HG02610 (cell line): ENCODE measurements at regions not wholly inside any gene's neighbourhood (a gene's known extent, or its start where the extent isn't known, plus 50 kb on each side); places are given as distances from the start of the nearest gene placed in this dataset.
A peak's percentile ranks its signal among the peaks of the same experiment; 100 is the strongest.
"Not testable (repeated sequence)": the region's sequence is repeated elsewhere in the genome, so short reads cannot be mapped to it uniquely, and the experiment has no call there.

Experiments
- ATAC-seq: cut with Tn5 transposase; IDR thresholded peaks from one replicate; pipeline ENCODE4 v1.9.1; 2021; ENCODE audit warnings: mild to moderate bottlenecking, moderate library complexity; ENCODE audit not compliant: unreplicated experiment

DNA sequence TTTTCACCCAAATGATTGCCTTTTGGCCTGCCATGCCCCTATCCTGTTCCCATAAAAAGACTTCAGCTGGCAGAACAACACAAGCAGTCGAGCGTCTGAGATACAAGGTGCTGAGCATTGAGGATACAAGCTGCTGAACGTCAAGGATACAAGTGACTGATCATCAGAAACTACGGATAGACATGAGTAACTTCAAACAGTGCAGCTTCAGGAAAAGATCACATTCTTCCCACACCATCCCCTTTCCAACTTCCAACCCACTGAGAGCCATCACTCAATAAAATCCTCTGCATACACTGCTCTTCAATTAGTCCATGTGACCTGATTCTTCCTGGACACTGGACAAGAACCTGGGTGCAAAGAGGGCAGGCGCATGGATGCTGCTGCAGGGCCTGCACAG, 1198.9 kb downstream of the ROBO2 start:
- no peak for ATAC-seq

DNA sequence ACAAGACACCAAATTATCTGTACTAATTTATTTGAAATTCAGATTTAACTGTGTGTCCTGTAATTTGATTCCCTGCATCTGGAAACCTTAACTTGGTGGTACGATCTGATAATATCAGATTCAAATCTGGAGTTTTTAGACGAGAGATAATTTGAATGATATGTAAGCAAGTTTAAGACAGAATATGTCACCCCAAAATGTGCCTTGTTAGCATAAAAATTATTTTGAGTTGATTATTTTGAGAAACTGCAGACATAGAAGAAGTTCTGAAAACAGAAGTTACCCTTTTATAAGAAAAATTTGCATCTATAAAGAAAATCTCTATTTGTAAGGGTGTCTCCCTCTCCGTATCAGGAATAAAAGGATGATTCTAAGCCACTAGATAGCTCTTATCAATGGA, 1202.8 kb downstream of the ROBO2 start:
- no peak for ATAC-seq

DNA sequence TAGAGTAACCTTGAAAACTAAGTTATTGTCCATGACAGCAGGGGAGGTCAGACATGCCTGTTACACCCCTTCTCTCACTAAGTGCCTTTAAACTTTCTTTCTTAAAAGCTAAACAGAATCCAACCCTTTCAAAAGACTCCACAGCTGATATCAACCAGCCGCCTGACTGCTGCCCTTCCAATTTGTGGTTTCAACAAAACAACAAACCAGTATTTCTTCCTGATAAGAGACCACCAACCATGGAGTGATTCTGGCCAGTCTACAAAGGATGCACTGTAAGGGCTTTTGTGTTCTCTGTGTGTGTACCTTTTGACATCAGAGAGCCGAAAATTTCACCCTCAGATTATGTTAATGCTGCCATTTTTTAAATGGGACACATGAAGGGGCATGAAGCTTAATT, 1204.2 kb downstream of the ROBO2 start:
- no peak for ATAC-seq

- no peak for ATAC-seq
Observed at GRCh38 chr3:78249294-78249693, 1209.4 kb downstream of the ROBO2 start.

- no peak for ATAC-seq
Observed at GRCh38 chr3:78253860-78254259, 1214.0 kb downstream of the ROBO2 start.

GRCh38 chr3:78255403-78255802, 1215.5 kb downstream of the ROBO2 start:
- no peak for ATAC-seq

DNA sequence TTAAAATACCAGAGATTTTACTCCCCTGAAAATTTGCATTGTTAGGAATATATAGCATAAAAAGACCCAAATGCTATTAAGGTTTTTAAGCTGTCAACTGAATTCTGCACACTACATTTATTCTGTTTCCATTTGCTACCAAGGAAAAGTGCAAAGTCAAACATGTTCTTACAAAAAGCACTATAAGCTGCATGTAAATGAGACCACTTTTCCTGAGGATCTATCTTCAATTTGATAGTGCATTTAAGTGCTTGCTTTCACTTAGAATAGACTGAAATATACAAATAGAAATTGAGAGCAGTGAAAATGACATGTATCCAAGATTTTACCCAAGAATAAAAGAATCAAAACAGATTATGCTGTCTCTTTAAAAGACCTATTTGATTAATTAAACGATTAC, 1216.2 kb downstream of the ROBO2 start:
- no peak for ATAC-seq

- ATAC-seq, result no peak
Observed at GRCh38 chr3:78257951-78258530, 1218.1 kb downstream of the ROBO2 start.

GRCh38 chr3:78258798-78259197, 1218.9 kb downstream of the ROBO2 start:
- no peak for ATAC-seq

DNA sequence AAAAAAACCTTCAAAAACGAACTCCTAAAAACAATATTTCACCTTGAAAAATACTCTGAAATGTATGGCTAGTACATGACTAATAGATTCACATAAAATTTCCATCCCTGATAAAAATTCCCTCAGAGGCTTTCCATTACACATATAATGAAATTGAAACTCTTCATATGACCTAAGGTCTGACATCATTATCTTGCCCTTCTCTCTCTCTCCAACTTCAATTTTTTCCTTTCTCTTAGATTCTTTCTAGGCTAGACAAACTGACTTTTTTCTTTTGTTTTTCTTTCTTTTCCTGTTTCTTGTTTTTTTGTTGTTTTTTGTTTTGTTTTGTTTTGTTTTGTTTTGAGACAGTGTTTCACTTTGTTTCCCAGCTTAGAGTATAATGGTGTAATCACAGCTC, 1220.5 kb downstream of the ROBO2 start:
- ATAC-seq, result peak; percentile 53

DNA sequence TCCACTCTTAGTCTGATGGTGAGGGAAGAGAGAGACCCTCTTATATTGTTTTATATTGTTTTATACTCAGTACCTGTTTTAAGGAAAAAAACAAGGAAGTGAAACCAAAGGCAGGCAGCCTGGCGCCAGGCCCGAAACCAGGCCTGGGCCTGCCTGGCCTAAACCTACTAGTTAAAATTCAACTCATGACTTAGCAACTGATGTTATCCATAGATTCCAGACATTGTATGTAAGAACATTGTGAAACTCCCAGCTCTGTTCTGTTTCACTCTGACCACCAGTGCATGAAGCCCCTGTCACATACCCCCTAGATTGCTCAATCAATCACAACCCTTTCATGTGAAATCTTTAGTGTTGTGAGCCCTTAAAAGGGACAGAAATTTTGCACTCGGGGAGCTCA, 1226.7 kb downstream of the ROBO2 start:
- ATAC-seq, result not testable (repeated sequence)

- no peak for ATAC-seq
Observed at GRCh38 chr3:78267235-78267634, 1227.3 kb downstream of the ROBO2 start.

- ATAC-seq, result no peak
Observed at GRCh38 chr3:78268087-78268486, 1228.2 kb downstream of the ROBO2 start.

- no peak for ATAC-seq
Observed at GRCh38 chr3:78268716-78269668, 1229.1 kb downstream of the ROBO2 start.

DNA sequence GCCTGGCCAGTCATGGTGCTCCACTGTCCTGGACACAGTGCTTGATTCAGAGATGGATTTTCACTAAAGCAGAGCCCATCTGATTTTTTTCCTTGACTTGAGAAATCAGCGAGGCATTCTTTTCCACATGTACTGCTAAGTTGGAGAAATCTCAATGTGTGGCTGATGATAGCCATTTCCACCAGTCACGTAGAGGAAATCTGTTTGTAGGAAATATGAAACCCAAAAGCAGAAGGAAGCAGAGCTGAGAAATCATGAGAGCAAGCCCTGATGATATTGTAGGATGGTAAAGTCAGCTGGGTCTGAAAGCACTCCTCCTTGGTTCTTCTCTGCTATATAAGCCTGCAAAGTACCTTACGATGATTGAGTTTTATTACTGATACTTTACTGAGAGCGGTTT, 1233.4 kb downstream of the ROBO2 start:
- no peak for ATAC-seq

GRCh38 chr3:78274475-78275065, 1234.7 kb downstream of the ROBO2 start:
- ATAC-seq, result no peak

DNA sequence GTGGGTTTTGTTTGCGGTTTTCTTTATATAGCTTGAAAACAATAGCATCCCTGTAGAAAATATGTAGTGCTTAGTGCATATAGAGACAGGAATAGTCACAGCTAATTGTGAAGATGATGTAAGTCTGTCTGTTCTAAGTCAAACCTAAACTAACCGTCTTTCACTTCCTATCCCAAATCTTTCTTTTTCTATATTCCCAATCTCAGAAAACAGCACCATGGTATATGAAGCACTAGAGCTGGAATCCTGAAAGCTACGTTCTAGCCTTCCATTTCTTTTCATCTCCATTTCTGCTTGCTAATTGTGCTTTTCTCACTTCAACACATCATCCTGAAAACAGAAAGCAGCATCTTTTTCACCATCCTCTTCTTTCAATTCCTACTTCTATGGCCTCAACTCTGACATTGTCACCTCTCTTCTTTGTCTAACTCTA, 1235.5 kb downstream of the ROBO2 start:
- ATAC-seq, result peak; percentile 40

GRCh38 chr3:78277220-78277619, 1237.3 kb downstream of the ROBO2 start:
- ATAC-seq, result peak; percentile 73

GRCh38 chr3:78277801-78278200, 1237.9 kb downstream of the ROBO2 start:
- ATAC-seq, result peak; percentile 39

- no peak for ATAC-seq
Observed at GRCh38 chr3:78279091-78279490, 1239.2 kb downstream of the ROBO2 start.

DNA sequence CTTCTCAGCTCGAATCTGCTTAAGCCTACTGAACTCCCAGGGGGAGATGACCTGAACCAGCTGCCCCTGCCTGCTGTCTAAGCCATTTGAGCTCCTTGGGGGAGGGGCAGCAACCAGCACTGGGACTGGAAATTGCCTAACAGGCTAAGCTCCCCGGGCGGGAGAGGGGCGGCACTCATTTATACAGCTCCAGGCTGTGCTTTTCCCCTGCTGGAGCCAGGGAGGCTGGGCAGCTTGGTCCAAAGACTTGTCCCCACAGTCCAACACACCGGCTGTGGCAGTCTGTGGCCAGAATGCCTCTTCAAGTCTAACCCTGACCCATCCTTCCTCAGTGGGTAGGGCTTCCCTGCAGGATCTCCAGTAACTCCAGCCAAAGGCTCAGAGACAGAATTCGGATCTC, 1241.5 kb downstream of the ROBO2 start:
- ATAC-seq, result no peak

DNA sequence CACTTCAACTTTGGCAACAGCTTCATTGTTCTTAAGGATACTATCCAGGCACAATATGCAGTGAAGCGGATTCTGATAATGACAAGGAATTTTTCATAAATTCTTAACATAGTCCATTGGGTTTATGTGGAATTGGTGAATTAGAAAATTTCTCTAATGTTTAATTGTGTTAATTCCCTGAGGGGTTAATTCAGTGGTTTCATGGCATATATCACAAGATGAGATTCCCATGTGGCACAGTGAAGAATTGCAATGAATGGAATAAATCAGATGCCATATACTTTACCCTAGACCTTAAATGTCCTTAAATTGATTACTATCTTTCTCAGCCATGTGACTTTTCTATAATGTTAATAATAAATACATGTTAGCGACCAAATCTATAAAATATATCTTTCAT, 1244.1 kb downstream of the ROBO2 start:
- no peak for ATAC-seq
